Liver (tissue), 7 donors: ENCODE measurements at regions not wholly inside any gene's neighbourhood (a gene's known extent, or its start where the extent isn't known, plus 50 kb on each side); places are given as distances from the start of the nearest gene placed in this dataset.

Experiments used
- DNase-seq: peaks from one replicate; pipeline ENCODE4 v3.0.0-alpha.2; 2017; ENCODE audit warnings: low spot score
- H3K27ac ChIP-seq, 2 donors: one replicate each; pipeline ENCODE4 v1.7.0; 2013; ENCODE audit warnings: inconsistent platforms in 2 of 2, low read length in 2 of 2, control low read depth in 1 of 2, low read depth in 1 of 2, mild to moderate bottlenecking in 1 of 2
- H3K27me3 ChIP-seq, 4 donors: one replicate each; pipeline versions ENCODE4 v1.6.1 to v1.7.0; 2013; ENCODE audit warnings: low read length in 3 of 4, inconsistent platforms in 1 of 4, mild to moderate bottlenecking in 1 of 4, moderate library complexity in 1 of 4; ENCODE audit not compliant: control insufficient read depth in 4 of 4, insufficient read depth in 4 of 4
- H3K36me3 ChIP-seq, 4 donors: one replicate each; pipeline versions ENCODE4 v1.6.1 to v1.7.0; 2013; ENCODE audit warnings: low read length in 3 of 4, mild to moderate bottlenecking in 3 of 4, low read depth in 1 of 4, moderate library complexity in 1 of 4; ENCODE audit not compliant: control insufficient read depth in 4 of 4, insufficient read depth in 3 of 4
- H3K4me1 ChIP-seq, 4 donors: one replicate each; pipeline versions ENCODE4 v1.6.1 to v1.7.0; 2013; ENCODE audit warnings: low read length in 3 of 4, mild to moderate bottlenecking in 3 of 4, moderate library complexity in 1 of 4; ENCODE audit not compliant: control insufficient read depth in 4 of 4, insufficient read depth in 4 of 4
- H3K4me3 ChIP-seq, 3 donors: one replicate each; pipeline versions ENCODE4 v1.6.1 to v1.7.0; 2013; ENCODE audit warnings: low read length in 3 of 3, control low read depth in 1 of 3, low read depth in 1 of 3, mild to moderate bottlenecking in 1 of 3
- H3K9ac ChIP-seq, 2 donors: one replicate each; pipeline ENCODE4 v1.7.0; 2013; ENCODE audit warnings: low read length in 2 of 2, mild to moderate bottlenecking in 2 of 2, moderate library complexity in 2 of 2, control low read depth in 1 of 2, low read depth in 1 of 2
- H3K9me3 ChIP-seq, 4 donors: one replicate each; pipeline versions ENCODE4 v1.6.1 to v1.7.0; 2013; ENCODE audit warnings: low read length in 3 of 4; ENCODE audit not compliant: control insufficient read depth in 4 of 4
- ATF3 ChIP-seq: IDR thresholded peaks from 2 replicates; pipeline ENCODE4 v1.6.1; 2016; ENCODE audit warnings: antibody characterized with exemption
- FOXA1 ChIP-seq: IDR thresholded peaks from 2 replicates; pipeline ENCODE4 v1.6.1; 2016; ENCODE audit warnings: antibody characterized with exemption
- FOXA2 ChIP-seq: IDR thresholded peaks from 2 replicates; pipeline ENCODE4 v1.6.1; 2016; ENCODE audit warnings: antibody characterized with exemption
- GABPA ChIP-seq, 2 donors: IDR thresholded peaks in 1 of 2; conservative IDR thresholded peaks in 1 of 2; 2 replicates each; pipeline ENCODE4 v1.6.1; 2016; ENCODE audit warnings: antibody characterized with exemption in 2 of 2, mild to moderate bottlenecking in 1 of 2, moderate library complexity in 1 of 2
- HNF4A ChIP-seq, 2 donors: conservative IDR thresholded peaks; 2 replicates each; pipeline ENCODE4 v1.6.1; 2016; ENCODE audit warnings: antibody characterized with exemption in 2 of 2, mild to moderate bottlenecking in 2 of 2
- HNF4G ChIP-seq: IDR thresholded peaks from 2 replicates; pipeline ENCODE4 v1.6.1; 2016; ENCODE audit warnings: antibody characterized with exemption
- JUND ChIP-seq, 2 donors: IDR thresholded peaks; 2 replicates each; pipeline ENCODE4 v1.6.1; 2016; ENCODE audit warnings: antibody characterized with exemption in 2 of 2
- RAD21 ChIP-seq, 2 donors: IDR thresholded peaks; 2 replicates each; pipeline ENCODE4 v1.6.1; 2016; ENCODE audit warnings: antibody characterized with exemption in 2 of 2, mild to moderate bottlenecking in 2 of 2
- REST ChIP-seq: IDR thresholded peaks from 2 replicates; pipeline ENCODE4 v1.6.1; 2016; ENCODE audit warnings: antibody characterized with exemption, mild to moderate bottlenecking
- SP1 ChIP-seq: IDR thresholded peaks from 2 replicates; pipeline ENCODE4 v1.6.1; 2018; ENCODE audit warnings: antibody characterized with exemption, mild to moderate bottlenecking
- TAF1 ChIP-seq: conservative IDR thresholded peaks from 2 replicates; pipeline ENCODE4 v1.6.1; 2016; ENCODE audit warnings: antibody characterized with exemption, mild to moderate bottlenecking
- YY1 ChIP-seq: IDR thresholded peaks from 2 replicates; pipeline ENCODE4 v1.6.1; 2016; ENCODE audit warnings: antibody characterized with exemption, mild to moderate bottlenecking
- WGBS: extraction: QIAGEN DNeasy Blood & Tissue Kit; methylation state at CpG from one replicate; pipeline ENCODE4 v1.1.7; 2013; 5-methylcytosine and 5-hydroxymethylcytosine counted together
- TF ChIP-seq, protein P1 (sequence below): IDR thresholded peaks from 2 replicates; pipeline ENCODE4 v1.6.1; 2016; ENCODE audit warnings: antibody characterized with exemption
- TF ChIP-seq, protein P2 (sequence below): IDR thresholded peaks from 2 replicates; pipeline ENCODE4 v1.6.1; 2016; ENCODE audit warnings: antibody characterized with exemption
- donor health status: healthy.
- donor health status: healthy.
- donor health status: healthy.
- donor health status: healthy.

- Histone ChIP-seq H3K9ac (no peak overlapping the region), H3K27ac (no peak overlapping the region), H3K36me3 (no peaks in the 10 kb centered on the region), H3K4me3 (no peak overlapping the region), H3K9me3 (no peaks in the 10 kb centered on the region), H3K27me3 (peaks cover 0 to 4% (median 0%) of the 10 kb centered on the region in 4 donors), H3K4me1 (no peaks in the 10 kb centered on the region)
- TF ChIP-seq RAD21 (IDR thresholded peaks at IDR 0.05) (no peak), REST (no peak)
- DNase-seq, result no peak
These were observed 737.3 kb downstream of the MTRR start for GRCh38 chr5:8606231-8606630.

- Histone ChIP-seq H3K36me3 (no peaks in the 10 kb centered on the region), H3K27me3 (peaks cover 0 to 8% (median 2%) of the 10 kb centered on the region in 4 donors), H3K4me3 (no peak overlapping the region), H3K9ac (no peak overlapping the region), H3K4me1 (no peaks in the 10 kb centered on the region), H3K27ac (no peak overlapping the region), H3K9me3 (no peaks in the 10 kb centered on the region)
- DNase-seq, result no peak
- TF ChIP-seq, protein P1, sequence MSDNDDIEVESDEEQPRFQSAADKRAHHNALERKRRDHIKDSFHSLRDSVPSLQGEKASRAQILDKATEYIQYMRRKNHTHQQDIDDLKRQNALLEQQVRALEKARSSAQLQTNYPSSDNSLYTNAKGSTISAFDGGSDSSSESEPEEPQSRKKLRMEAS, result no peak
- TF ChIP-seq HNF4A (conservative IDR thresholded peaks at IDR 0.05) (no peak), SP1 (no peak), FOXA2 (no peak), YY1 (no peak), JUND (IDR thresholded peaks at IDR 0.05) (no peak), HNF4G (no peak), ATF3 (no peak), FOXA1 (no peak), TAF1 (no peak), GABPA (IDR thresholded peaks at IDR 0.05 in 1 of 2, conservative IDR thresholded peaks at IDR 0.05 in 1 of 2) (no peak), REST (no peak)
- TF ChIP-seq, protein P2, sequence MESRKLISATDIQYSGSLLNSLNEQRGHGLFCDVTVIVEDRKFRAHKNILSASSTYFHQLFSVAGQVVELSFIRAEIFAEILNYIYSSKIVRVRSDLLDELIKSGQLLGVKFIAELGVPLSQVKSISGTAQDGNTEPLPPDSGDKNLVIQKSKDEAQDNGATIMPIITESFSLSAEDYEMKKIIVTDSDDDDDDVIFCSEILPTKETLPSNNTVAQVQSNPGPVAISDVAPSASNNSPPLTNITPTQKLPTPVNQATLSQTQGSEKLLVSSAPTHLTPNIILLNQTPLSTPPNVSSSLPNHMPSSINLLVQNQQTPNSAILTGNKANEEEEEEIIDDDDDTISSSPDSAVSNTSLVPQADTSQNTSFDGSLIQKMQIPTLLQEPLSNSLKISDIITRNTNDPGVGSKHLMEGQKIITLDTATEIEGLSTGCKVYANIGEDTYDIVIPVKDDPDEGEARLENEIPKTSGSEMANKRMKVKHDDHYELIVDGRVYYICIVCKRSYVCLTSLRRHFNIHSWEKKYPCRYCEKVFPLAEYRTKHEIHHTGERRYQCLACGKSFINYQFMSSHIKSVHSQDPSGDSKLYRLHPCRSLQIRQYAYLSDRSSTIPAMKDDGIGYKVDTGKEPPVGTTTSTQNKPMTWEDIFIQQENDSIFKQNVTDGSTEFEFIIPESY, result no peak
- WGBS, result 88% methylated on average over 3 of the region's 3 CpGs
These were observed 742.1 kb downstream of the MTRR start for GRCh38 chr5:8611067-8611466.
